Ovary (tissue), 7 donors: ENCODE measurements at regions not wholly inside any gene's neighbourhood (a gene's known extent, or its start where the extent isn't known, plus 50 kb on each side); places are given as distances from the start of the nearest gene placed in this dataset.
"Not testable (repeated sequence)": the region's sequence is repeated elsewhere in the genome, so short reads cannot be mapped to it uniquely, and the experiment has no call there.

Experiments used
- DNase-seq, 5 donors: peaks; one replicate each; pipeline ENCODE4 v3.0.0-alpha.2; 2019 to 2020
- H3K27ac ChIP-seq, 2 donors: fragments of 200-600 bp; one replicate each; pipeline versions ENCODE4 v1.5.1 to v1.8.0; 2019 to 2022
- H3K27me3 ChIP-seq: fragments of 200-600 bp; one replicate; pipeline ENCODE4 v1.8.0; 2022
- H3K36me3 ChIP-seq: fragments of 200-600 bp; sonication (generic); one replicate; pipeline ENCODE4 v1.5.1; 2019
- H3K4me1 ChIP-seq: one replicate; pipeline ENCODE4 v1.8.1; 2013; ENCODE audit warnings: mild to moderate bottlenecking, moderate library complexity; ENCODE audit not compliant: insufficient read depth
- H3K4me3 ChIP-seq: fragments of 200-600 bp; sonication (generic); one replicate; pipeline ENCODE4 v1.5.1; 2017
- H3K9me3 ChIP-seq, 2 donors: fragments of 200-600 bp in 1 of 2; sonication (generic) in 1 of 2; one replicate each; pipeline versions ENCODE4 v1.5.1 to v1.8.1; 2013 to 2019; ENCODE audit warnings: mild to moderate bottlenecking in 1 of 2, moderate library complexity in 1 of 2
- EP300 ChIP-seq: sonication (generic); formaldehyde crosslinking; IDR thresholded peaks from one replicate; pipeline ENCODE4 v1.6.1; 2017; ENCODE audit warnings: antibody characterized with exemption
- POLR2A ChIP-seq: fragments of 450-650 bp; IDR thresholded peaks from one replicate; pipeline ENCODE4 v1.6.1; 2017; ENCODE audit warnings: antibody characterized with exemption, mild to moderate bottlenecking, moderate library complexity
- WGBS, 3 donors: extraction: QIAGEN DNeasy Blood & Tissue Kit in 1 of 3; methylation state at CpG; one replicate each; pipeline versions ENCODE4 v1.1.5 to v1.1.7; 2013 to 2017; 5-methylcytosine and 5-hydroxymethylcytosine counted together
- intact Hi-C, 4 donors: fragments of 100-400 bp; cut with DNase I; formaldehyde crosslinking; loops; one replicate each; pipeline versions ENCODE4 v1.11.0 to v1.15.1; 2022 to 2023
- TF ChIP-seq, protein P1 (sequence below), 3 donors: fragments of 450-650 bp in 2 of 3; fragments of 200-600 bp in 1 of 3; IDR thresholded peaks; one replicate each; pipeline versions ENCODE4 v1.5.1 to v1.8.0; 2016 to 2022; ENCODE audit warnings: antibody characterized with exemption in 3 of 3, mild to moderate bottlenecking in 1 of 3
- donor health status: DM: no; HTN: no; CAD: no; lungs with moderate emphysema.
- donor health status: DM: no; HTN: no; CAD: no.
- donor health status: Bipolar disorder and iron deficiency.
- donor health status: DM: no; HTN: no; CAD: no.
- donor health status: DM: yes; HTN: yes; CAD: no.

DNA sequence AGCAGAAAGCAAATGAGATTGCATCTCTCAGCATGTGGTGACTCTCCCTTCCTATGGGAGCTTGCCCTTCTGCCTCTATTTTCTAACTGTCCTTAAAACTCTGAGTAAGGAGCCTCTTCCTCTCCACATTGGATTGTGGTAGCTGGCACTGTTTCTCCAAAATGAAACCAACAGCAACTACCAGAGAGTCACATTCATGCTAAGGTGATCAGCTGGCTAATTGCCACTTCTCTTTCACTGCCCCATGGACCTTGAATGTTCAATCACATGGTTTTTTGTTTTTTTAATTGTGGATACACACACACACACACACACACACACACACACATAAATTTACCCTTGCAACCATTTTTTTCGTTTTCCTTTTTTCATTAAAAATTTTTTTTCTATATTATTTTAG, 154.7 kb upstream of the TSC22D1 start:
- H3K27me3 ChIP-seq, result no peaks in the 10 kb centered on the region
- no peak overlapping the region for H3K27ac ChIP-seq
- no peaks in the 10 kb centered on the region for H3K9me3 ChIP-seq
- no peaks in the 10 kb centered on the region for H3K4me1 ChIP-seq
- H3K4me3 ChIP-seq, result no peak overlapping the region
- DNase-seq, result no peak
- WGBS, 3 donors, result 0 to 35% (median 3%) methylated on average over 1 of the region's 1 CpG
- TF ChIP-seq EP300, result no peak
- no peak for TF ChIP-seq POLR2A
- TF ChIP-seq, protein P1, sequence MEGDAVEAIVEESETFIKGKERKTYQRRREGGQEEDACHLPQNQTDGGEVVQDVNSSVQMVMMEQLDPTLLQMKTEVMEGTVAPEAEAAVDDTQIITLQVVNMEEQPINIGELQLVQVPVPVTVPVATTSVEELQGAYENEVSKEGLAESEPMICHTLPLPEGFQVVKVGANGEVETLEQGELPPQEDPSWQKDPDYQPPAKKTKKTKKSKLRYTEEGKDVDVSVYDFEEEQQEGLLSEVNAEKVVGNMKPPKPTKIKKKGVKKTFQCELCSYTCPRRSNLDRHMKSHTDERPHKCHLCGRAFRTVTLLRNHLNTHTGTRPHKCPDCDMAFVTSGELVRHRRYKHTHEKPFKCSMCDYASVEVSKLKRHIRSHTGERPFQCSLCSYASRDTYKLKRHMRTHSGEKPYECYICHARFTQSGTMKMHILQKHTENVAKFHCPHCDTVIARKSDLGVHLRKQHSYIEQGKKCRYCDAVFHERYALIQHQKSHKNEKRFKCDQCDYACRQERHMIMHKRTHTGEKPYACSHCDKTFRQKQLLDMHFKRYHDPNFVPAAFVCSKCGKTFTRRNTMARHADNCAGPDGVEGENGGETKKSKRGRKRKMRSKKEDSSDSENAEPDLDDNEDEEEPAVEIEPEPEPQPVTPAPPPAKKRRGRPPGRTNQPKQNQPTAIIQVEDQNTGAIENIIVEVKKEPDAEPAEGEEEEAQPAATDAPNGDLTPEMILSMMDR (IDR thresholded peaks at IDR 0.05), result no peak
- intact Hi-C loops, result no loop called here
- H3K36me3 ChIP-seq, result no peaks in the 10 kb centered on the region

DNA sequence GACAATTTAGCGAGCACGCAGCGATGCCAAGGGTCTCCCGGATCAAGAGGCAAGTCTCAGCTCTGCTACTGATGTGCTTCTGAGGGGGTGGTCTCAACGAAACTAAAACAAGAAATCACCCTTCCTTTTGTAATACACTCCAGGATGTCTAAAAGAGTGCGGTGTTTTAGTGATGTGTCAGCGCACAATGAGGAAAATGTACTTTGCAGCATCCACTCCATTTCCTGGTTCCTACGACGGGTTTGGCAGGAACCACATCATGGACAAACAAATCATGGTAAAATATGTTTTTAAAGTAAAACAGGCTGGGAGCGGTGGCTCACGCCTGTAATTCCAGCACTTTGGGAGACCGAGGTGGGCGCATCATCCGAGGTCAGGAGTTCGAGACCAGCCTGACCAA, 154.0 kb upstream of the TSC22D1 start:
- Histone ChIP-seq H3K4me1 (no peaks in the 10 kb centered on the region), H3K27me3 (no peaks in the 10 kb centered on the region), H3K27ac (no peak overlapping the region), H3K36me3 (no peaks in the 10 kb centered on the region), H3K9me3 (no peaks in the 10 kb centered on the region), H3K4me3 (no peak overlapping the region)
- 90 to 96% (median 91%) methylated on average over 15 of the region's 15 CpGs for WGBS, 3 donors
- intact Hi-C loops, result no loop called here
- DNase-seq, result no peak
- TF ChIP-seq POLR2A, result no peak
- no peak for TF ChIP-seq EP300
- TF ChIP-seq, protein P1 (IDR thresholded peaks at IDR 0.05), result no peak

DNA sequence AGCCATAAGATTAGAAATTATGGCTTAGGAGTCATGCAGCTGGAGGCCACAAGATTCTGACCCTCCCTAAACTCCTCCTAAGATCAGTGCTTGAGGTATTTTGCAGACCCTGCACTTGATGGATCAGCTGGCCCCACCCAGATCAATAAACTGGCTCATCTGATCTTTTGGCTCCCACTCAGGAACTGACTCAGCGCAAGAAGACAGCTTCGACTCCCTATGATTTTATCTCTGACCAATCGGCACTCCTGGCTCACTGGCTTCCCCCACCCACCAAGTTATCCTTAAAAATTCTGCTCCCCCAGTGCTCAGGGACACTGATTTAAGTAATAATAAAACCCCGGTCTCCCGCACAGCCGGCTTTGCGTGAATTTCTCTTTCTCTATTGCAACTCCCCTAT, 151.5 kb upstream of the TSC22D1 start:
- H3K9me3 ChIP-seq, H3K36me3 ChIP-seq, H3K27me3 ChIP-seq, DNase-seq, H3K4me3 ChIP-seq, intact Hi-C loops, H3K4me1 ChIP-seq, H3K27ac ChIP-seq: not testable (repeated sequence)
- WGBS, 3 donors, result 89 to 91% (median 89%) methylated on average over 7 of the region's 7 CpGs

DNA sequence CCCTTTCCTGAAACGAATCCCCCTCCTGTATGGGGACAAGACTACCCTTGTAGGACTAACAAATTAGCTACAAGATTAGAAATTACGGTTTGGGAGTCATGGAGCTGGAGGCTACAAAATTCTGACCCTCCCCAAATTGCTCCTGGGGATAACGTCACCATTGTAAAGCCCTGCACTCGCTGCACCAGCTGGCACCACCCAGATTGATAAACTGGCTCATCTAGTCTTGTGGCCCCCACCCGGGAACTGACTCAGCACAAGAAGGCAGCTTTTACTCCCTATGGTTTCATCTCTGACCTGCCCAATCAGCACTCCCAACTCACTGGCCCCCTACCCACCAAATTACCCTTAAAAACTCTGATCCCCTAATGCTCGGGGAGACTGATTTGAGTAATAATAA, 150.6 kb upstream of the TSC22D1 start:
- intact Hi-C loops, result no loop called here
- peaks cover 0 to 3% of the 10 kb centered on the region in 2 donors for H3K9me3 ChIP-seq
- no peaks in the 10 kb centered on the region for H3K27me3 ChIP-seq
- no peak for TF ChIP-seq EP300
- no peak for TF ChIP-seq POLR2A
- TF ChIP-seq, protein P1 (IDR thresholded peaks at IDR 0.05), result no peak
- no peak overlapping the region for H3K4me3 ChIP-seq
- H3K27ac ChIP-seq, result no peak overlapping the region
- 55 to 67% (median 57%) methylated on average over 6 of the region's 6 CpGs for WGBS, 3 donors
- H3K4me1 ChIP-seq, result no peaks in the 10 kb centered on the region
- H3K36me3 ChIP-seq, result no peaks in the 10 kb centered on the region
- no peak for DNase-seq

DNA sequence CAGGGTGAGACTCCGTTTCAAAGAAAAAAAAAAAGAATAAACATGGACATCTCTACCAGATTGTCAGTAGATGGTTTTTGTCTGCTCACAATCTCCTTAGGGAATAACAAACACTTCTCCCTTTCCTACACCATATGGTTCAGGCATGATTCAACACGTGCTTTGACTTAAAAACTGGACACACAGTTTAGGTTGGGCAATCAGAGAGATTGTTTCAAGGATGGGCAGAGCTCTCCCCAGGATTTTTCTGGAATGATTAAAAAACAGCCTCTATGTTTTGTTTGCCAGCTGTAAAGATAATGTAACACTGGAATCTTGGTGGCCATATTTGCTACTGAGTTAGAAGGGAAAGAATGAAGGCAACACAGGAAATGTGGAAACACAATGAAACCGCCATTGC, 150.1 kb upstream of the TSC22D1 start:
- H3K36me3 ChIP-seq, result no peaks in the 10 kb centered on the region

More for the DNA sequence above, 150.1 kb upstream of the TSC22D1 start:
- intact Hi-C loops, result no loop called here
- no peak for DNase-seq
- H3K27ac ChIP-seq, result no peak overlapping the region
- H3K4me3 ChIP-seq, result no peak overlapping the region
- no peak for TF ChIP-seq POLR2A
- no peak for TF ChIP-seq EP300
- TF ChIP-seq, protein P1 (IDR thresholded peaks at IDR 0.05), result no peak
- H3K9me3 ChIP-seq, result peaks cover 0 to 3% of the 10 kb centered on the region in 2 donors
- WGBS, 3 donors, result 28 to 49% (median 33%) methylated on average over 3 of the region's 3 CpGs
- H3K4me1 ChIP-seq, result no peaks in the 10 kb centered on the region
- no peaks in the 10 kb centered on the region for H3K27me3 ChIP-seq
